Immature natural killer cell (primary cell): ENCODE measurements at regions not wholly inside any gene's neighbourhood (a gene's known extent, or its start where the extent isn't known, plus 50 kb on each side); places are given as distances from the start of the nearest gene placed in this dataset.
"Not testable (repeated sequence)": the region's sequence is repeated elsewhere in the genome, so short reads cannot be mapped to it uniquely, and the experiment has no call there.

Source experiments
- DNase-seq, 3 donors: peaks; one replicate each; pipeline ENCODE4 v3.0.0; 2022; ENCODE audit warnings: mixed read lengths in 1 of 3
- H3K27ac Mint-ChIP-seq, 6 donors: one replicate each; pipeline ENCODE4 v1.8.0; 2020; ENCODE audit warnings: mixed read lengths in 6 of 6, mild to moderate bottlenecking in 5 of 6, inconsistent platforms in 4 of 6, moderate library complexity in 3 of 6
- H3K27me3 Mint-ChIP-seq, 3 donors: one replicate each; pipeline ENCODE4 v1.8.0; 2020 to 2021; ENCODE audit warnings: low read depth in 3 of 3, mild to moderate bottlenecking in 3 of 3, mixed read lengths in 3 of 3, moderate library complexity in 3 of 3, inconsistent platforms in 1 of 3
- H3K36me3 Mint-ChIP-seq, 3 donors: one replicate each; pipeline ENCODE4 v1.8.0; 2020; ENCODE audit warnings: mixed read lengths in 3 of 3, inconsistent platforms in 2 of 3, mild to moderate bottlenecking in 2 of 3
- H3K4me1 Mint-ChIP-seq, 2 donors: one replicate each; pipeline ENCODE4 v1.8.0; 2020; ENCODE audit warnings: inconsistent platforms in 2 of 2, mild to moderate bottlenecking in 2 of 2, mixed read lengths in 2 of 2, moderate library complexity in 1 of 2
- H3K4me3 Mint-ChIP-seq, 5 donors: one replicate each; pipeline ENCODE4 v1.8.0; 2020; ENCODE audit warnings: mild to moderate bottlenecking in 5 of 5, mixed read lengths in 5 of 5, inconsistent platforms in 3 of 5, moderate library complexity in 3 of 5
- H3K9me3 Mint-ChIP-seq, 6 donors: one replicate each; pipeline ENCODE4 v1.8.0; 2020; ENCODE audit warnings: mild to moderate bottlenecking in 6 of 6, mixed read lengths in 6 of 6, inconsistent platforms in 4 of 6, moderate library complexity in 3 of 6

DNA sequence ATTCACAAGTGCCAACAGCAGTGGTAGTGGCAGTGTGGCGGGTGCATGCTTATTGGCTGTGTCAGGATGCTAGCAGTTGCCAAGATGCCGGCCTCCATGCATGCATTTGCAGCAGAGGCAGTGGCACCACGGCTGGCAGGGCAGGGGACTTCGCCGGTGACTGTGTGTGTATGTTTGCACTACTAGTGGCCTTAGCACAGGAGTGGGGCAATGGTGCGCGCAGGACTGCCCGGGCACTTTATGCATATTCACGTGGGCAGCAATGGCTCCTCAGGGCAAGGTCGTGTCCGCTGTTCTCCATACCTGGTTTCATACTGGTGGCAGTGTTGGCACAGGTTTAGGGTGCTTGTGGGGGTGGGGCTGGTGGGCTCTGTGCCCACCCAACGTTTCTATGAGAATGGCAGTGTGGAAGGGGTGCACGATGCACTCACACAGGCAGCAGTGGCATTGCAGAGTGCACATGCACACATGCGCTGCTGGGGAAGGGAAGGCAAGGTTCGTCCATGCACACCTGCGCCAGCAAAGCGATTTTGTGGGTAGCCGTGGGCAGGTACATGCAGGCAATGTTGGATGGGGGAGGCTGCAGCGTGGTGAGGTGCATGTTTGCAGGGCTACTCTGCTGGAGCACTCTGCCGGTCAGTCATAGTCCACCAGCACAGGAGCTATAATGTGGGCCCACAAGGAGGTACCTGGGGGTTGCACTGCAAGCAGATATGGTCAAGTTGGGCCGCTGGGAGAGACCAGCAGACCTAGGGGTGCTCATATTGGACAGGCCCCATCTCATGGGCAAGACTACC lies 338.9 kb upstream of the TECRL start:
- H3K27ac Mint-ChIP-seq, result no peak overlapping the region
- H3K9me3 Mint-ChIP-seq, result peaks cover 5 to 64% (median 35%) of the 10 kb centered on the region in 6 donors
- no peak overlapping the region for H3K4me3 Mint-ChIP-seq
- no peak for DNase-seq
- H3K27me3 Mint-ChIP-seq, result peaks cover 0 to 3% (median 0%) of the 10 kb centered on the region in 3 donors
- no peaks in the 10 kb centered on the region for H3K4me1 Mint-ChIP-seq
- no peaks in the 10 kb centered on the region for H3K36me3 Mint-ChIP-seq

DNA sequence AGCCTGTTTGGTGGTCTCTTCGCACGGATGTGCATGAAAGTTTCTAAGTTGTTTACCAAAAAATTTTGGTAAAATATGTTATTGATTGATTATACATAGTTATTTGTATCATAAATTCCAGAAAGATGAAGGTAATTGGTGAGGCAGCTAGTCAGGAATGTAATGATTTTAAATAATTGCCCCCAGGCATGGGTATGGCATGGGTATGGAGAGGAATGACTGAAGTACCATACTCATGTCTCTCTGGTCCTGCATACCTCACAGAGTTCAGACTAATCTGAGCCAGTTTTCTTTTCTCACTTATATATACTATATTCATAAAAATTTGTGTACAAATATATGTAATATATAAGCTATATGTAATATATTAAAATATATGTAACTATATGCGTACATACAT lies 329.0 kb upstream of the TECRL start:
- no peaks in the 10 kb centered on the region for H3K4me1 Mint-ChIP-seq
- no peak overlapping the region for H3K27ac Mint-ChIP-seq
- no peak for DNase-seq
- H3K27me3 Mint-ChIP-seq, result peaks cover 0 to under 1% (median 0%) of the 10 kb centered on the region in 3 donors
- peaks cover 0 to 27% (median 12%) of the 10 kb centered on the region in 6 donors for H3K9me3 Mint-ChIP-seq
- no peaks in the 10 kb centered on the region for H3K36me3 Mint-ChIP-seq
- H3K4me3 Mint-ChIP-seq, result no peak overlapping the region

DNA sequence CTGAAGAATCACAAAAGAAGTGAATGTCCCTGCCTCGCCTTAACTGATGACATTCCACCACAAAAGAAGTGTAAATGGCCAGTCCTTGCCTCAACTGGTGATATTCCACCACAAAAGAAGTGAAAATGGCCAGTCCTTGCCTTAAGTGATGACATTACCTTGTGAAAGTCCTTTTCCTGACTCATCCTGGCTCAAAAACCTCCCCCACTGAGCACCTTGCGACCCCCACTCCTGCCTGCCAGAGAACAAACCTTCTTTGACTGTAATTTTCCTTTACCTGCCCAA lies 328.5 kb upstream of the TECRL start:
- H3K4me1 Mint-ChIP-seq, H3K27me3 Mint-ChIP-seq, DNase-seq, H3K36me3 Mint-ChIP-seq, H3K4me3 Mint-ChIP-seq, H3K27ac Mint-ChIP-seq: not testable (repeated sequence)
- H3K9me3 Mint-ChIP-seq, result peaks cover 1 to 27% (median 12%) of the 10 kb centered on the region in 6 donors

DNA sequence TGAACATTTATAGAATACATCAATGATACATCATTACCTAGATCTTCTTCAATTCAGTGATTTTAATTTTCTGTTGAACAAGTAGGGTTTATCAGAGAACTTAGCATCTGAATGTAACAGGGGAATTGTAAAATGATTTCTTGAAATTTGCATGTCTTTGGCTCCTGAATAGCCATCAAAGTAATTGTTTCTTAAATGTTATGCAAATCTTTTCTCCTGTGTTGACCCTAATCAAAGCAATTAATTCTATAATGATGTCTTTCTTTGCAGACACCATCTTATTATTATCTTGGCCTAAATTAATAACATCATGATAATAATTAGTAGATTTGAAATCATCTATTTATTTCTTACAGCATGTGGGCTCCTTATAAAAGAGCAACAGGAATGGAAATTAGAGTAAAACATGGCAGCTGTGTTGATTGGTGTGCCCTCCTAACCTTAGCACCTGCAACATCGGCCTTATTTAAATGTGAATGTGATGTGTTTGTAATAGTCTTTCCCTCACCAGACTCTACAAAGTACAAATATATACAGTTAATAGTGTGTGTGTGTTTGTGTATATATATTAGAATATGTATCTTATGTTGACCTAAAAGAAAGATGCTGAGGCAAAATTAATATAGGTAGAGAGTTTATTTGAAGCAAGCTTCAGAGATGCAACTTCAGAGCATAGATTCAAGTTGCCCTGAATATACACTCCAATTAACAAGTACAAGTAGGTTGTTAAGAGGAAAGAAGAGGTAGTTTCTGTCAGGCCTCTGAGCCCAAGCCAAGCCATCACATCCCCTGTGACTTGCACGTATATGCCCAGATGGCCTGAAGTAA lies 328.0 kb upstream of the TECRL start:
- Mint-ChIP-seq H3K4me3 (no peak overlapping the region), H3K9me3 (peaks cover 7 to 27% (median 12%) of the 10 kb centered on the region in 6 donors), H3K27ac (no peak overlapping the region), H3K36me3 (no peaks in the 10 kb centered on the region), H3K4me1 (no peaks in the 10 kb centered on the region), H3K27me3 (peaks cover 0 to 3% (median 0%) of the 10 kb centered on the region in 3 donors)
- DNase-seq, result no peak

DNA sequence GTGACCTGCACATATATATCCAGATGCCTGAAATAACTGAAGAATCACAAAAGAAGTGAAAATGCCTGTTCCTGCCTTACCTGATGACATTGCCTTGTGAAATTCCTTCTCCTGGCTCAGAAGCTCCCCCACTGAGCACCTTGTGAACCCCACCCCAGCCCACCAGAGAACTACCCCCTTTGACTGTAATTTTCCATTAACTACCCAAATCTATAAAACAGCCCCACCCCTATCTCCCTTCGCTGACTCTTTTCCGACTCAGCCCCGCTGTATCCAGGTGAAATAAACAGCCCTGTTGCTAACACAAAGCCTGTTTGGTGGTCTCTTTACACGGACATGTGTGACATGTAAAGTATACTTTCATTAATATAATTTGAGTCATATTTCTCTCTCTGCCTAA lies 320.3 kb upstream of the TECRL start:
- DNase-seq, result no peak
- no peak overlapping the region for H3K27ac Mint-ChIP-seq
- H3K27me3 Mint-ChIP-seq, result peaks cover 0 to 5% (median 0%) of the 10 kb centered on the region in 3 donors
- no peaks in the 10 kb centered on the region for H3K36me3 Mint-ChIP-seq
- no peaks in the 10 kb centered on the region for H3K4me1 Mint-ChIP-seq
- H3K4me3 Mint-ChIP-seq, result no peak overlapping the region
- peaks cover 9 to 48% (median 20%) of the 10 kb centered on the region in 6 donors for H3K9me3 Mint-ChIP-seq

DNA sequence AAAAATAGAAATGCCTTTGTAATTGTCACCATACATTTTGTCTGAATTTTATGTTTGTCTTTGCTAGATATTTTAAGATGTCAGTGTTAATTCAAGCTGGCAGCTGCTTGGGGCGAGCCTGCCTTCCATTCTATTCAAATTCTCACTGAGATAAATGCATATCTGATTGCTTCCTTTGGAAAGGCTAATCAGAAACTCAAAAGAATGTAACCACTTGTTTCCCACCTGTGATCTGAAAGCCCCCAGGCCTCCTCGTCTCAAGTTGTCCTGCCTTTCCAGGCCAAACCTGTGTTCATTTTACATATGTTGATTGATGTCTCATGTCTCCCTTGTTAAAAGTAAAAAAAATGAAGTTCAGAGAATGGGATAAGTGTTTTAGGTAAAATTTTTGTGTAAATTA lies 318.7 kb upstream of the TECRL start:
- DNase-seq, result no peak
- Mint-ChIP-seq H3K27ac (no peak overlapping the region), H3K4me1 (no peaks in the 10 kb centered on the region)

DNA sequence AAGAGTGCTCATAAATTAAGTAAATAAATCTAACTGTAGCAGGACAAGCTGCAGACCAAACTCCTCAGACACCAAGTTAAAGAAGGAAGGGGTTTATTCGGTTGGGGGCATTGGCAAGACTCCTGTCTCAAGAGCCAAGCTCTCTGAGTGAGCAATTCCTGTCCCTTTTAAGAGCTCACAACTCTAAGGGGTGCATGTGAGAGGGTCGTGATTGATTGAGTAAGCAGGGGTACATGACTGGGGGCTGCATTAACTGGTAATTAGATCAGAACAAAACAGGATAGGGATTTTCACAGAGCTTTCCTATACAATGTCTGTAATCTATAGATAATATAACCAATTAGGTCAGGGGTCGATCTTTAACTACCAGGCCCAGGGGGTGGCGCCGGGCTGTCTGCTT lies 318.1 kb upstream of the TECRL start:
- peaks cover 4 to 46% (median 20%) of the 10 kb centered on the region in 6 donors for H3K9me3 Mint-ChIP-seq
- not testable (repeated sequence) for H3K4me3 Mint-ChIP-seq, H3K27me3 Mint-ChIP-seq, H3K36me3 Mint-ChIP-seq, H3K4me1 Mint-ChIP-seq, DNase-seq, H3K27ac Mint-ChIP-seq

More for the DNA sequence above, 318.7 kb upstream of the TECRL start:
- Mint-ChIP-seq H3K27me3 (peaks cover 0 to 5% (median 0%) of the 10 kb centered on the region in 3 donors), H3K36me3 (no peaks in the 10 kb centered on the region), H3K4me3 (no peak overlapping the region), H3K9me3 (peaks cover 10 to 48% (median 24%) of the 10 kb centered on the region in 6 donors)

DNA sequence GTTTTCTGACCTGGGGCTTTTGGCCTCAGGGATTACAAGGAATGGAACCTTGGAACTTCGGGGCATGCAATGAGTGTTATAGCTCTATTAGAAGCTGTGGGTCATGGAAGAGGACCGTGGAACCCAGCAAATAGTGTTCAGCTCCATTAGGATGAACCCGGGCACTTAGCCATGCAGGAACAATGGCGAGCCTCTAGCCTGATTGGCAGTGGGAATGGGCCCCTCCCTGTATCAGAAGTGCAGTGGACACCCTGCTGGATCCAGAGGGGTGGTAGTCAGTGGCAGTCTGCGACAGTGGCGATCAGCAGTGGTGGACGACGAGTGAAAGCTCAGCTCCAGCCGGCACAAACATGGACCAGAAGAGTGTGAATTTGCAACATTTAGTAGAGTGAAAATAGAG lies 315.4 kb upstream of the TECRL start:
- no peaks in the 10 kb centered on the region for H3K4me1 Mint-ChIP-seq
- peaks cover 0 to 2% (median 0%) of the 10 kb centered on the region in 3 donors for H3K27me3 Mint-ChIP-seq
- no peak for DNase-seq
- no peaks in the 10 kb centered on the region for H3K36me3 Mint-ChIP-seq
- no peak overlapping the region for H3K27ac Mint-ChIP-seq
- no peak overlapping the region for H3K4me3 Mint-ChIP-seq
- peaks cover 7 to 49% (median 20%) of the 10 kb centered on the region in 6 donors for H3K9me3 Mint-ChIP-seq

DNA sequence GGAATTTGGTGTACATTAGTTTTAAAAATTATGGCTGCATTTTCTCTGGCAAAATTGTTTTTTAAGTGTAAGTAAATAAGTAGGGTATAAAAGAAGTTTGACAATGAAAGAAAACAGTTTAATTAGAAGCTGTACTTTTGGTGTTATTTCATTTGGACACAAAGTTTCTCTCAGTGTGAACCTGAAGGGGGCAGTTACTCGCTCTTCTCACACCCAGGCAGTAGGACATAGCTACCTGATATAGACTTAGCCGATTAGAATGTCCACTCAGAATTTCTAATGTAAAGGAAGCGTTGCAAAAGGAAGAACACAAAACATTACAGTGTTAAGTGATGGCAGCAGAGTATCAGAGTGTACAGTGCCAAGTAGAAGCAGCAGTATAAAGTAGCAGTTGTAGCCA lies 311.9 kb upstream of the TECRL start:
- no peak overlapping the region for H3K4me3 Mint-ChIP-seq
- H3K9me3 Mint-ChIP-seq, result peaks cover 7 to 36% (median 14%) of the 10 kb centered on the region in 6 donors
- H3K27ac Mint-ChIP-seq, result no peak overlapping the region
- H3K4me1 Mint-ChIP-seq, result no peaks in the 10 kb centered on the region
- DNase-seq, result no peak
- H3K27me3 Mint-ChIP-seq, result peaks cover 0 to 2% (median 0%) of the 10 kb centered on the region in 3 donors
- no peaks in the 10 kb centered on the region for H3K36me3 Mint-ChIP-seq

DNA sequence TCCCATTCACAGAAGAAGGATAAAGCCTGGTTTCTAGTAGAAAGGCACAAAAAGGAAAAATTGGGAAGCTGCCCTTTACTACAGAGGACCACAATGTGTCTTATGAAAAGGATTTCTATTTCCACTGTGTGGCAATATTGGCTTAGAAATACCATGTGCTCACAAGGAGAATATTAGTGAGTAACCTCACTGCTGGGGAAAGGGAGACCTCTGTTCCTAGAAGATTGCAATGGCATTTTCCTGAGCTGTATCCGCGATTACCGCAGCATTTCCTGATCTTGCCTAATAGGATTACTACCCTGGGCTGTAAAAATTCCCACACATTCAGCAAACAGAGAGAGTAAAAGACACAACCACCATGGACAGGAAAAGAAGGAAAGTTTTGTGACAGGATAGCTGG lies 308.8 kb upstream of the TECRL start:
- H3K27me3 Mint-ChIP-seq, result peaks cover 0 to 2% (median 0%) of the 10 kb centered on the region in 3 donors
- H3K27ac Mint-ChIP-seq, result no peak overlapping the region
- H3K9me3 Mint-ChIP-seq, result peaks cover 6 to 30% (median 9%) of the 10 kb centered on the region in 6 donors
- no peak for DNase-seq
- H3K36me3 Mint-ChIP-seq, result no peaks in the 10 kb centered on the region
- no peaks in the 10 kb centered on the region for H3K4me1 Mint-ChIP-seq
- H3K4me3 Mint-ChIP-seq, result no peak overlapping the region

DNA sequence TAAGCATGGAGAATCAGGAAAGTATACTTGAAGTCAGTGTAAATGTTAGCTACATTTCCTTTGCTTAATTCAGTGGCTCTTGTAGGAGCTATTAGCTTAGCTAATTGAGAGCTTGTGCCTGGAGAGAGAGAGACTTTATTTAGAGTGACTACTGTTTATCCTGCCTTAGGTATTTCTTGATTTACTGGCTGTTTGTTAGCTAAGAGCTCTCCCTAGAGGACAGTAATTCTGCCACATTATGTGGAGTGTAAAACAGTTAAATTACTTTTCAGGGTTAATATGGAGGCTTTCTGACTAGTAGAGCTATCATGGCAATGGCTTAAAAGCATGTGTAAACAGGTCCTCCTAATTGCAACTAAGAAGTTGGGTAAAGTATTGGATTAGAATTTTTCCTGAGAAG lies 306.5 kb upstream of the TECRL start:
- no peaks in the 10 kb centered on the region for H3K4me1 Mint-ChIP-seq

DNA sequence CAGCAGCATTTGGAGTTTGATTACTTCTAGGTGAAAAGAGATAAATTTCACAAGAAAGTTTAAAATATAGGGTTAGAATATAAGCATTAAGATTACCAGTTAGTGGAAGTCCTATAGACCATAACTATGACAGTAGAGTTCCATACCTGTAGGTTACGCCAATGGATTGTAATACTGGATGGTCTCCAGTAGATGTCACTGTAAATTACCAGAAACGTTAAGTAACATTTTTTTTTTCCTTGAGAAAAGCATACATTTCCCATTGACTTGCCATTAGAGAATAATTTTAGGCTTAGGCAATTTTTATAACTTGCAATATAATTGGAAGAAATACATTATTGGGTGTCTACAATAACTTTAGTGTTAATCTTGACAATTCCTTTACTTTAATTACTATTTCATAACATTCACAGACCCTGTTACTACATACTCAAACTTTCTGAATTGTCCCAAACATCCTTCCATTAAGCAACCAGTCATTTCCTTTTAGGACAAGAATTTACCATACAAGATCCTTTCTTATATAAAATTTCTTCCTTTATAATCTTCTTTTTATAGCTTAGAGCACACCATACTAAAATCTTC lies 304.1 kb upstream of the TECRL start:
- peaks cover 3 to 22% (median 8%) of the 10 kb centered on the region in 6 donors for H3K9me3 Mint-ChIP-seq
- H3K4me1 Mint-ChIP-seq, result no peaks in the 10 kb centered on the region
- no peak overlapping the region for H3K4me3 Mint-ChIP-seq
- DNase-seq, result no peak
- no peaks in the 10 kb centered on the region for H3K36me3 Mint-ChIP-seq
- H3K27me3 Mint-ChIP-seq, result peaks cover 0 to 2% (median 0%) of the 10 kb centered on the region in 3 donors
- no peak overlapping the region for H3K27ac Mint-ChIP-seq

More for the DNA sequence above, 306.5 kb upstream of the TECRL start:
- Mint-ChIP-seq H3K27ac (no peak overlapping the region), H3K36me3 (no peaks in the 10 kb centered on the region), H3K9me3 (peaks cover 3 to 27% (median 8%) of the 10 kb centered on the region in 6 donors), H3K27me3 (peaks cover 0 to 2% (median 0%) of the 10 kb centered on the region in 3 donors), H3K4me3 (no peak overlapping the region)
- DNase-seq, result no peak

DNA sequence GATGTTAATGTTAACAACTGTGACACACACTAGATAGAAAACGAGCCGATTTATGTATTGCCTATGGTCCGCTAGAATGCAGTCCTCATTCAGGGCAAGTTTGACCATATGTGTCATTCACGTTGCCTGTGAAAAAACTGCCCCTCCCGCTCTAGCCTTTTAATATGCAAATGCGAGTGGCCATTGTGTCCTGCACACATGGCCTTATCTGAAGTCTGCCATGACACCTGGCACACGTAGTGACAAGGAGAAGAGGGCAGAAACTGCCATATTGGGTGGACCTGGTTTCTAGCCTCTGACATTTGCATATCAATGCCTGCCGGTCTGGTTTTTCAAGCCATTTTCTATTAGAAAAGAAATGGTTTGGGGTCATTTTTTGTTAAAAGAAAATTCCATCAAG lies 303.3 kb upstream of the TECRL start:
- Mint-ChIP-seq H3K36me3 (no peaks in the 10 kb centered on the region), H3K27ac (no peak overlapping the region), H3K4me3 (no peak overlapping the region), H3K9me3 (peaks cover 0 to 17% (median 5%) of the 10 kb centered on the region in 6 donors), H3K27me3 (peaks cover 0 to 2% (median 0%) of the 10 kb centered on the region in 3 donors), H3K4me1 (no peaks in the 10 kb centered on the region)
- no peak for DNase-seq

DNA sequence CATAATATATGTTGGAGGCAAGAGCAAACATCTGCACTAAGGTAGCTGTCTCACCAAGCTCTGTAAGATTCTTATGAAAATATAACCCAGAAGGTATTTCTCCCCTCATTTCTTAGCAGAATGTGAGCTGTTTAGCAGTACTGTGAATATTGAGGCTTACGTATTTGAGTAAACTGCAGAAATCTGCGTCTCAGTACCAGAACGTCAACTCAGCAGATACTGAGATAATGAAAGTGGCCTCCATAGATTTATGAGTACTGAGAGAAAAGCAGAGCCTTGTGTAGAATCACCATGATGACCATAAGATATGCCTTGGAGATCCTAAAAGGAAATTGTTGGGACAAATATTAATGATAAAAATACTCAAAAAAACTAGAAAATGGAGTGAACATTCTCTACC lies 296.7 kb upstream of the TECRL start:
- H3K36me3 Mint-ChIP-seq, result no peaks in the 10 kb centered on the region
- no peaks in the 10 kb centered on the region for H3K4me1 Mint-ChIP-seq
- no peak overlapping the region for H3K27ac Mint-ChIP-seq
- H3K4me3 Mint-ChIP-seq, result no peak overlapping the region
- no peak for DNase-seq
- H3K27me3 Mint-ChIP-seq, result peaks cover 0 to 1% (median 0%) of the 10 kb centered on the region in 3 donors
- peaks cover 8 to 28% (median 14%) of the 10 kb centered on the region in 6 donors for H3K9me3 Mint-ChIP-seq
